ENCODE measurements at regions not wholly inside any gene's neighbourhood (a gene's known extent, or its start where the extent isn't known, plus 50 kb on each side); places are given as distances from the start of the nearest gene placed in this dataset.

GRCh38 chr11:80061056-80061455 is 620.2 kb upstream of the TENM4 start:
- Histone ChIP-seq H2BK5ac (ENCODE audit: low read depth, low read length, poor library complexity, severe bottlenecking) (no peak overlapping the region), H2BK20ac (ENCODE audit: low read depth, low read length) (no peak overlapping the region), H2AFZ (replicated peaks; ENCODE audit: low read length, poor library complexity) (no peak overlapping the region), H2BK120ac (ENCODE audit: low read depth, low read length) (no peak overlapping the region), H4K5ac (ENCODE audit: low read depth, low read length) (no peak overlapping the region), H3K14ac (replicated peaks; ENCODE audit: low read depth, low read length) (no peak overlapping the region), H3K9me3 (ENCODE audit: control insufficient read depth, insufficient read depth, low read length) (0 out of 2 replicates have a peak, but pooled peaks cover 2% of the 10 kb centered on the region), H2AK5ac (ENCODE audit: low read depth, low read length) (no peak overlapping the region), H3K36me3 (ENCODE audit: control insufficient read depth, insufficient read depth, low read length) (no peaks in the 10 kb centered on the region), H3K9ac (ENCODE audit: low read depth, low read length) (no peak overlapping the region), H3K4me3 (ENCODE audit: insufficient read depth, low read depth, low read length) (no peak overlapping the region), H3K56ac (ENCODE audit: extremely low read depth, insufficient read depth, low read length) (no peak overlapping the region), H3K27ac (ENCODE audit: insufficient read depth, low read length) (no peak overlapping the region), H3K4ac (ENCODE audit: low read depth, low read length) (no peak overlapping the region), H3K4me2 (ENCODE audit: low read depth, low read length) (no peak overlapping the region), H3K79me1 (ENCODE audit: low read depth in 1 of 2, low read length in 2 of 2) (no peaks in the 10 kb centered on the region), H3K9me1 (ENCODE audit: insufficient read depth, low read length) (no peaks in the 10 kb centered on the region), H3K23ac (ENCODE audit: low read depth, low read length) (no peak overlapping the region), H4K20me1 (ENCODE audit: insufficient read depth, low read length) (no peaks in the 10 kb centered on the region), H3K27me3 (ENCODE audit: control insufficient read depth, insufficient read depth, low read length) (no peaks in the 10 kb centered on the region; the same call in 1 of the 2 replicates), H2BK15ac (ENCODE audit: low read depth, low read length) (no peak overlapping the region), H3K4me1 (ENCODE audit: control insufficient read depth, insufficient read depth, low read length) (no peaks in the 10 kb centered on the region), H2AK9ac (replicated peaks; ENCODE audit: low read depth, low read length, poor library complexity) (no peak overlapping the region), H4K8ac (ENCODE audit: low read depth in 2 of 2, low read length in 2 of 2) (no peak overlapping the region), H4K91ac (ENCODE audit: insufficient read depth, low read depth, low read length) (no peak overlapping the region), H3K18ac (ENCODE audit: low read depth, low read length) (no peak overlapping the region)
- in situ Hi-C loops (cut with MboI; ENCODE audit: low sequenced_read_pairs), result no loop called here
- 8% methylated on average over 2 of the region's 3 CpGs; no CpG with 5 or more reads in 1 of the 2 experiments for WGBS, 2 experiments (ENCODE audit: extremely low coverage in 2 of 2, insufficient read length in 1 of 2)
- BruUV-seq (replicated peaks), result no TSS peak
- ATAC-seq (ENCODE audit: low read depth) (no peak), DNase-seq (no peak)
- ChIA-PET CTCF (no interaction called here), POLR2A (ENCODE audit: unreplicated experiment) (no interaction called here)
- intact Hi-C loops (cut with micrococcal nuclease), result no loop called here
- TF ChIP-seq CTCF (conservative IDR thresholded peaks at IDR 0.05; ENCODE audit: low read depth, low read length) (no peak), CHD1 (IDR thresholded peaks at IDR 0.05; ENCODE audit: low read depth, low read length) (no peak), ELK1 (IDR thresholded peaks at IDR 0.05; ENCODE audit: borderline replicate concordance, low read depth, low read length) (no peak), MXI1 (IDR thresholded peaks at IDR 0.05; ENCODE audit: borderline replicate concordance, low read depth, low read length) (no peak), POLR2A (IDR thresholded peaks at IDR 0.05; ENCODE audit: low read depth, low read length) (no peak), MAFK (IDR thresholded peaks at IDR 0.05; ENCODE audit: low read depth, low read length) (no peak), BHLHE40 (IDR thresholded peaks at IDR 0.05; ENCODE audit: low read depth, low read length) (no peak), USF2 (IDR thresholded peaks at IDR 0.05; ENCODE audit: low read depth, low read length) (no peak), SMC3 (IDR thresholded peaks at IDR 0.05; ENCODE audit: low read depth, low read length) (no peak), CEBPB (IDR thresholded peaks at IDR 0.05; ENCODE audit: low read depth, low read length) (no peak), RFX5 (IDR thresholded peaks at IDR 0.05; ENCODE audit: low read depth, low read length) (no peak), RAD21 (IDR thresholded peaks at IDR 0.05; ENCODE audit: low read length) (no peak), MAZ (IDR thresholded peaks at IDR 0.05; ENCODE audit: borderline replicate concordance, low read depth, low read length) (no peak), RCOR1 (IDR thresholded peaks at IDR 0.05; ENCODE audit: insufficient replicate concordance, low read length) (no peak), NFE2L2 (IDR thresholded peaks at IDR 0.05; ENCODE audit: low read depth, low read length) (no peak), FOS (IDR thresholded peaks at IDR 0.05; ENCODE audit: low read depth, low read length) (no peak)
- dilution Hi-C loops (cut with HindIII; ENCODE audit: low sequenced_read_pairs, unreplicated experiment), result no loop called here
